ENCODE measurements at regions not wholly inside any gene's neighbourhood (a gene's known extent, or its start where the extent isn't known, plus 50 kb on each side); places are given as distances from the start of the nearest gene placed in this dataset.
A peak's percentile ranks its signal among the peaks of the same experiment; 100 is the strongest.

GRCh38 chr12:127297327-127297726 lies 969.6 kb upstream of the TMEM132C start:
- no peak for DNase-seq

GRCh38 chr12:127300075-127300474 lies 966.9 kb upstream of the TMEM132C start:
- DNase-seq: no peak

GRCh38 chr12:127300753-127301152 lies 966.2 kb upstream of the TMEM132C start:
- no peak for DNase-seq

GRCh38 chr12:127301876-127302275 lies 965.1 kb upstream of the TMEM132C start:
- no peak for DNase-seq

- DNase-seq: no peak
Observed at GRCh38 chr12:127304751-127305725, 961.9 kb upstream of the TMEM132C start.

- no peak for DNase-seq
Observed at GRCh38 chr12:127306604-127307215, 960.3 kb upstream of the TMEM132C start.

GRCh38 chr12:127307528-127307927 lies 959.4 kb upstream of the TMEM132C start:
- DNase-seq: no peak

GRCh38 chr12:127308148-127308547 lies 958.8 kb upstream of the TMEM132C start:
- no peak for DNase-seq

- no peak for DNase-seq
Observed at GRCh38 chr12:127310548-127310947, 956.4 kb upstream of the TMEM132C start.

- DNase-seq: no peak
Observed at GRCh38 chr12:127311720-127312364, 955.1 kb upstream of the TMEM132C start.

GRCh38 chr12:127324681-127325080 lies 942.3 kb upstream of the TMEM132C start:
- DNase-seq: no peak

GRCh38 chr12:127327986-127328385 lies 939.0 kb upstream of the TMEM132C start:
- DNase-seq: no peak

GRCh38 chr12:127328867-127329266 lies 938.1 kb upstream of the TMEM132C start:
- DNase-seq: no peak

GRCh38 chr12:127334365-127334764 lies 932.6 kb upstream of the TMEM132C start:
- no peak for DNase-seq

- DNase-seq: no peak
Observed at GRCh38 chr12:127334912-127335644, 931.9 kb upstream of the TMEM132C start.

- no peak for DNase-seq
Observed at GRCh38 chr12:127336416-127336815, 930.6 kb upstream of the TMEM132C start.

GRCh38 chr12:127339065-127339464 lies 927.9 kb upstream of the TMEM132C start:
- no peak for DNase-seq

GRCh38 chr12:127340381-127340780 lies 926.6 kb upstream of the TMEM132C start:
- DNase-seq: no peak

GRCh38 chr12:127342861-127343260 lies 924.1 kb upstream of the TMEM132C start:
- DNase-seq: no peak

- DNase-seq: no peak
Observed at GRCh38 chr12:127343940-127344339, 923.0 kb upstream of the TMEM132C start.

- DNase-seq: no peak
Observed at GRCh38 chr12:127351481-127352010, 915.4 kb upstream of the TMEM132C start.

GRCh38 chr12:127355061-127355841 lies 911.7 kb upstream of the TMEM132C start:
- DNase-seq: peak; percentile 7

Data from hematopoietic multipotent progenitor cell treated with erythropoietin and hydrocortisone succinate and interleukin-3 and kit ligand, for 6 days (in vitro differentiated cells).